Activated naive CD8-positive, alpha-beta T cell treated with anti-CD3 and anti-CD28 coated beads for 36 hours (primary cell): ENCODE measurements at regions not wholly inside any gene's neighbourhood (a gene's known extent, or its start where the extent isn't known, plus 50 kb on each side); places are given as distances from the start of the nearest gene placed in this dataset.

Experiments used
- DNase-seq: peaks from one replicate; pipeline ENCODE4 v3.0.0; 2021
- H3K27ac Mint-ChIP-seq: one replicate; pipeline ENCODE4 v1.8.0; 2022; ENCODE audit warnings: mild to moderate bottlenecking, moderate library complexity, mixed read lengths
- H3K27me3 Mint-ChIP-seq: one replicate; pipeline ENCODE4 v1.8.0; 2022; ENCODE audit warnings: mild to moderate bottlenecking, mixed read lengths
- H3K36me3 Mint-ChIP-seq: one replicate; pipeline ENCODE4 v1.8.0; 2021; ENCODE audit warnings: mild to moderate bottlenecking, mixed read lengths
- H3K4me1 Mint-ChIP-seq: one replicate; pipeline ENCODE4 v1.8.0; 2021; ENCODE audit warnings: mixed read lengths
- H3K4me3 Mint-ChIP-seq: one replicate; pipeline ENCODE4 v1.8.0; 2022; ENCODE audit warnings: mild to moderate bottlenecking, moderate library complexity, mixed read lengths
- H3K9me3 Mint-ChIP-seq: one replicate; pipeline ENCODE4 v1.8.0; 2022; ENCODE audit warnings: mixed read lengths

- Mint-ChIP-seq H3K27ac (no peak overlapping the region), H3K4me1 (peaks cover 10% of the 10 kb centered on the region), H3K36me3 (no peaks in the 10 kb centered on the region), H3K4me3 (no peak overlapping the region), H3K9me3 (no peaks in the 10 kb centered on the region), H3K27me3 (no peaks in the 10 kb centered on the region)
- DNase-seq, result no peak
Observed at GRCh38 chr12:4091016-4091743, 182.4 kb upstream of the CCND2 start.

DNA sequence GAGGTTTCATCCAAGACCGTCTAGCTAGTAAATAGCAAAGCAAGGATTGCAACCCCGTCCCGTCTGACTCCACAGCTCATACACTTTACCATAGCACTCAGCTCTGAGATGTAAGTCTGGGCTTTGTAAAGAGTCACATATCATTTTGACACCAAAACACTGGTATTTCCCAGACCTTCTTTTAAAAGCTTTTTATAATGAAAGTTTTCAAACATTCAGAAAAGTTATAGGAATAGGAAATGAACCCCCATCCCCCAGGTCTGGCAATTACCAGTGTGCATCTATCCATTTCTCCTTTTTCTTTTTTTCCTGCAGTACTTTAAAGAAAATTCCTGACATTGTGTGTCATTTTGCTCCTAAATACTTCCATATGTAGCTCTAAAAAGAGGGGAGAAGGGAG lies 183.6 kb upstream of the CCND2 start:
- Mint-ChIP-seq H3K4me1 (peaks cover 14% of the 10 kb centered on the region), H3K36me3 (no peaks in the 10 kb centered on the region), H3K27ac (no peak overlapping the region), H3K27me3 (no peaks in the 10 kb centered on the region), H3K4me3 (no peak overlapping the region), H3K9me3 (no peaks in the 10 kb centered on the region)
- DNase-seq, result no peak

DNA sequence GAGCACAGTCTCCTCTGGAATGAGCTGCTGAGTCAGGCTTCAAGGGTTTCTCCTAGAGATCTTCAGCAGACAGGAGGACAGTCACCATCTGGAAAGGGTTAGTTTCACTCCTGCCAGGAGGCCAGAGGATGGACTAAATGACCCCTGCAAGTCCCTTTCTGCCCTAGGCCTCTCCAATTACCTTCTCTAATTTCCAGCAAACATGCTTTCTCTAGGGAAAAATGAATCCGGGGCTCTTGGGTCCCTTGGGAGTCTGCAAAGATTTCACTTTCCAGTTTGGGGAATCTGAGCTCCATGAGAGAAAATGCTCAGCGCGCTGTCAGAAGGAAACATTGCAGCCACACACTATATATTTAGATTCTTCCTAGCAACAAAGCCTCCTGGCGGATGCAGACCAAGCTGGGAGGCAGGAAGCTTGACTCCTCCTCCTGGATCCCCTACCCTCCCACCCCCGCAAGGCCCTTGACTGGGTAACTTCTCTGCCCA lies 184.4 kb upstream of the CCND2 start:
- H3K9me3 Mint-ChIP-seq, result no peaks in the 10 kb centered on the region
- no peak for DNase-seq
- H3K27ac Mint-ChIP-seq, result no peak overlapping the region
- no peaks in the 10 kb centered on the region for H3K27me3 Mint-ChIP-seq
- no peak overlapping the region for H3K4me3 Mint-ChIP-seq
- peaks cover 14% of the 10 kb centered on the region for H3K4me1 Mint-ChIP-seq
- no peaks in the 10 kb centered on the region for H3K36me3 Mint-ChIP-seq

DNA sequence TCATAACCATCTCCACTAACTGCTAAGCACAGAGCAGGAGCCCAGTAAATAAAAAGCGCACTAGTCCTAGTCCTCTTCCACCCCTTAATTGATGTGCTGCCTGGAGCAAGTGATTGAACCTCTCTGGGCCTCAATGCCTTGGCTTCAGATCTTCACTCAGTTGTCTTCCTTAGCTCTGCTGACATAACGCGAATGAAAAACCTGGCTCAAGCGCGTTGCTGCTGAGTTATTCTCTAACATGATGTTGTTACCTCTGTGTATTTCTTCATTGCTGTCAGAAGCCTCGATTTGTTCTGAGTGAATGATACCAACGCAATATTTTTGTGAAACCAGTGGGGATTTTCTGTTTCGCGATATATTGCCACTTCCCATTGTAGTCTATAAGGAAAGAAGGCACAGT lies 185.1 kb upstream of the CCND2 start:
- no peaks in the 10 kb centered on the region for H3K36me3 Mint-ChIP-seq
- H3K27ac Mint-ChIP-seq, result no peak overlapping the region
- DNase-seq, result no peak
- H3K9me3 Mint-ChIP-seq, result no peaks in the 10 kb centered on the region
- H3K27me3 Mint-ChIP-seq, result no peaks in the 10 kb centered on the region
- H3K4me3 Mint-ChIP-seq, result no peak overlapping the region
- peaks cover 14% of the 10 kb centered on the region for H3K4me1 Mint-ChIP-seq

- Mint-ChIP-seq H3K36me3 (no peaks in the 10 kb centered on the region), H3K9me3 (no peaks in the 10 kb centered on the region), H3K27me3 (no peaks in the 10 kb centered on the region), H3K27ac (no peak overlapping the region), H3K4me3 (no peak overlapping the region), H3K4me1 (peaks cover 14% of the 10 kb centered on the region)
- DNase-seq, result no peak
Observed at GRCh38 chr12:4086481-4086880, 187.1 kb upstream of the CCND2 start.

DNA sequence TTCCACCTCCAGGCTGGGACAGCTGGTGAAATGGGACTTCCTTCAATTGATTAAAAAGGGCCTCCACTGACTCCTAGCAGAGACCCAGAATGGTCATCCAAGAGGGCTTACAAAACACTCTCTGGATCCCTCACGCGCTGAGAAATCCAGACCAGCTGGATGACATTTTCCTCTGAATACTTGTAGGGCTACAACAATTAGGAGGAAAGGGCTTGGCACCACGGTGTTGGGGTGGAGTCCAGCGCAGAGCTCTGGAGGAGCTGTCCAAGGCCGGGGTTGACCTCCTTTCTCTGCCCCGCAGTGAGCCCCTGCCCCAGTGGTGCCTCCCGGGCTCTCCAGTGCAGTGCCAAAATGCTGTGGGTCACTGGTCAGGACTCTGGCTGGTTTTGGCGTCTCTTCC lies 189.0 kb upstream of the CCND2 start:
- no peak overlapping the region for H3K4me3 Mint-ChIP-seq
- no peaks in the 10 kb centered on the region for H3K9me3 Mint-ChIP-seq
- peaks cover 9% of the 10 kb centered on the region for H3K4me1 Mint-ChIP-seq
- H3K36me3 Mint-ChIP-seq, result no peaks in the 10 kb centered on the region
- DNase-seq, result no peak
- H3K27me3 Mint-ChIP-seq, result no peaks in the 10 kb centered on the region
- no peak overlapping the region for H3K27ac Mint-ChIP-seq

DNA sequence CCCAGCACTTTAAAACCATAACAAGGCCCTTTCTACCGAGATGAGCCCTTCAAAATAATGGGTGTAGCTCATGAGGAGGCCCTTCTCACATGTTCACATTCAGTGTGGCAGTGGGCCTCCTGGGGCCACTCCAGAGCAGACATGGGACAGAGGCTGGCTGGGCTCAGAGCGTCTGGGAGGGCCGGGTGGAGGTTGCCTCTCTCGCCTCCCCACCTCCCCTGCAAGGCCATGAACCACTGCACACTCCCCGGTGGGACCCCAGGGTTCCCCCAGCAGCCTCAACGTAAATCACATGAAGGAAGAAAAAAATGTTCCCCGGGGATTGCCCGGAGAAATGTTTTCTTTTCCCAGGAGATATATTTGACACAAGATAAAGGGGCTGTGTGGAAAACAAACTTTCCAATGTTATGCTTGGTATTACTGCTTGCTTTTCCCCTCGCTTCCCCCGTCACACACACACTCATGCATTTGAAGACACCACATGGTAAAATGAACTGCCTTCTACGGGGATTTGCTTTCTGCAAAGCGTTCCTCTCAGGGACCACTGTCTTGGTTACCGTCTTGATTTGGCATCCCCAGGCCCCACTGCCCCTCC lies 190.7 kb upstream of the CCND2 start:
- peaks cover 3% of the 10 kb centered on the region for H3K36me3 Mint-ChIP-seq
- H3K9me3 Mint-ChIP-seq, result peaks cover 2% of the 10 kb centered on the region
- DNase-seq, result no peak
- H3K27me3 Mint-ChIP-seq, result no peaks in the 10 kb centered on the region
- no peak overlapping the region for H3K27ac Mint-ChIP-seq
- no peak overlapping the region for H3K4me3 Mint-ChIP-seq
- peaks cover 9% of the 10 kb centered on the region for H3K4me1 Mint-ChIP-seq

GRCh38 chr12:4080213-4080612 lies 193.3 kb upstream of the CCND2 start:
- Mint-ChIP-seq H3K9me3 (peaks cover 2% of the 10 kb centered on the region), H3K27ac (no peak overlapping the region), H3K36me3 (peaks cover 6% of the 10 kb centered on the region), H3K4me1 (no peaks in the 10 kb centered on the region), H3K4me3 (no peak overlapping the region), H3K27me3 (no peaks in the 10 kb centered on the region)
- DNase-seq, result no peak

DNA sequence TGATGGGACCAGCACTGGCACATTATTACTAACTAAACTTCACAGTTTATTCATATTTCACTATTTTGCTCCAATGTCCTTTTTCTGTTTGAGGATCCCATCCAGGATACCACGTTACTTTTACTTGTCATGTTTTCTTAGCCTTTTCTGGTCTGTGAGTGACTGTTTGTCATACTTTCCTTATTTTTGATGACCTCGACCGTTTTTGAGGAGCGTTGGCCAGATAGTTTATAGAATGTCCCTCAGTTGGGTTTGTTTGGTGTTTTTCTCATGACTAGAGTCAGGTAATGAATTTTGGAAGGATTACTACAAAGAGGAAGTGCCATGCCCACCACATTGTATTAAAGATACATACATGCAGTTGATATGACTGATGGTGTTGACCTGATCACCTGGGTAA lies 199.4 kb upstream of the CCND2 start:
- no peak for DNase-seq
- Mint-ChIP-seq H3K36me3 (peaks cover 6% of the 10 kb centered on the region), H3K4me1 (peaks cover 4% of the 10 kb centered on the region), H3K9me3 (peaks cover 2% of the 10 kb centered on the region), H3K27ac (no peak overlapping the region), H3K4me3 (no peak overlapping the region), H3K27me3 (no peaks in the 10 kb centered on the region)

- Mint-ChIP-seq H3K27me3 (no peaks in the 10 kb centered on the region), H3K4me3 (no peak overlapping the region), H3K9me3 (no peaks in the 10 kb centered on the region), H3K4me1 (peaks cover 4% of the 10 kb centered on the region), H3K27ac (no peak overlapping the region), H3K36me3 (no peaks in the 10 kb centered on the region)
- no peak for DNase-seq
Observed at GRCh38 chr12:4069670-4070010, 196.4 kb upstream of the PARP11 start.

DNA sequence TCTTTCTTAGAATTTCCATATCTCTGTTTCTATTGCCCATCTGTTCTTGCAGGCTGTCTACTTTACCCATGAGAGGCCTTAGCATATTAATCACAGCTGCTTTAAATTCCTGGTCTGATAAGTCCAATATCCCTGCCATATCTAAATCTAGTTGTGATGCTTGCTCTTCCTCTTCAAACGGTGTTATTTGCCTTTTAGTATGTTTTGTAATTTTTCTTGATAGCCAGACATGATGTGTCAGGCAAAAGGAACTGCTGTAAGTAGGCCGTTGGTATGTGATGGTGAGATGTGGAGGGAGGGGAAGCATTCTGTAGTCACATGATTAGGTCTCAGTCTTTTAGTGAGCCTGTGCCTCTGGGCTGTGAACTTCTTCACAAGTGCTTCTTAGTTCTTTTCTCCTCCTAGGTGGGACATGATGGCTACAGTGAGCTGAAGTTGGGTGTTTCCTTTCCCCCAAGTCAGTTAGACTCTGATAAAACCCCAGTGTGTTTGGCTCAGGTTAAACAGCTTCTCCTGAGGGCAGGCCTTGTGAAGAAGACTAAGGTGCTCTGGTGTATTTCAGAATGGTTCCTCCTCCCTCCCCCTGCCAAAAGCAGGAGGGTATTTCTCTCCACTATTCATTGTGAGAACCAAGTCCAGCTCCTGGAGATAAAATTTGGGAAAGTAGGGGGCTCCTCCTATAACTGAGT lies 195.9 kb upstream of the PARP11 start:
- Mint-ChIP-seq H3K9me3 (no peaks in the 10 kb centered on the region), H3K4me3 (no peak overlapping the region), H3K4me1 (peaks cover 4% of the 10 kb centered on the region), H3K36me3 (no peaks in the 10 kb centered on the region), H3K27me3 (no peaks in the 10 kb centered on the region), H3K27ac (no peak overlapping the region)
- DNase-seq, result no peak

GRCh38 chr12:4064008-4064407 lies 190.8 kb upstream of the PARP11 start:
- Mint-ChIP-seq H3K4me1 (peaks cover 2% of the 10 kb centered on the region), H3K27ac (no peak overlapping the region), H3K27me3 (no peaks in the 10 kb centered on the region), H3K4me3 (no peak overlapping the region), H3K36me3 (no peaks in the 10 kb centered on the region), H3K9me3 (no peaks in the 10 kb centered on the region)
- DNase-seq, result no peak

- Mint-ChIP-seq H3K27me3 (no peaks in the 10 kb centered on the region), H3K27ac (no peak overlapping the region), H3K36me3 (peaks cover 1% of the 10 kb centered on the region), H3K4me1 (peaks cover 13% of the 10 kb centered on the region), H3K4me3 (no peak overlapping the region), H3K9me3 (no peaks in the 10 kb centered on the region)
- DNase-seq, result no peak
Observed at GRCh38 chr12:4059898-4060568, 186.8 kb upstream of the PARP11 start.

DNA sequence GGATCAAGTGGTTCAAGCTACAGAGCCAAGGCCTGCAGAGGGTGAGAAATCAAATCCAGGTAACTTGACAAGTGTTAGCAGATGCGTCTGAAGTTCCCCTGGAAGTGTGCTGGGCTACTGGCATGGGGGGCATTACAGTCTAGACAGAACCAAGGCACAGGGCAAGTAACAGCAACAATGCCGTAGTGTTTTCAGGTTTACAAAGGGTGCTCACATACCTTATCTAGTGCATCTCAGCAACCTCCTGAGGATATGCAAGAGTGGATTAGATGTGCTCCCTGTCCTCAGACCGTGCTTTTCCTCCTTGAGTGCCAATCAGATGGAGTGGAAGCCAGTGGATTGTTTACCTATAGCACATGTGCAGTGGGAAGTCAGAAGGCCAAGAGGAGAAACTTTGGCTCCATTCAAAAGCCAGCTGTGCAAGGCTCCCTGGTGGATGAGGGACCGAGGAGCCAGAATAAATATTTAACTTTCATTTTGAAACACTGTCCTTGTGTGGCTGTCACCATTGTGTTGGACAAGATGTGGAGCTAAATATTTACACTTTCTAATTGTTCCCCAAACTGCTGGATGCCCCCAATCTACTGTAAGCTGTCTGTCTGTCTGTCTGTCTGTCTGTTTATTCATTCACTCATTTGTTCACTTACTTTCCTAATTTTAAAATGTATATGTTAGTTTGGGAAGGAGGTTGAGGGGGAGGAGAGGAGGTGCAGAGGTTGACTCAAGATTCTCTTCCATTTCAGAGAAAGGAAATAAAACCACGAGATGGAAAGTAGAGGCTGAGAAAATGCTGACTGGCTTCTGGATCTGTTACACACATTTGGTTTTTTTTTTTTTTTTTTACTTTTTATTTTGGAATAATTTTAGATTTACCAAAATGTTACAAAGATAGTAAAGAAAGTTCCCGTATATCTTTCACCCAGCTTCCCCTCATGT lies 184.0 kb upstream of the PARP11 start:
- DNase-seq, result no peak
- Mint-ChIP-seq H3K4me3 (peak overlapping the region; percentile 37), H3K9me3 (no peaks in the 10 kb centered on the region), H3K4me1 (peaks cover 12% of the 10 kb centered on the region), H3K27me3 (no peaks in the 10 kb centered on the region), H3K27ac (no peak overlapping the region), H3K36me3 (peaks cover 1% of the 10 kb centered on the region)
